Activated gamma-delta T cell (primary cell): ENCODE measurements at regions not wholly inside any gene's neighbourhood (a gene's known extent, or its start where the extent isn't known, plus 50 kb on each side); places are given as distances from the start of the nearest gene placed in this dataset.
"Not testable (repeated sequence)": the region's sequence is repeated elsewhere in the genome, so short reads cannot be mapped to it uniquely, and the experiment has no call there.

Source experiments
- DNase-seq: peaks from one replicate; lab custom pipeline; 2025; lab: John Stamatoyannopoulos, UW

- DNase-seq, result no peak
Observed at GRCh38 chr16:26863931-26864330, 202.8 kb upstream of the C16orf82 start.

- DNase-seq, result not testable (repeated sequence)
Observed at GRCh38 chr16:26874318-26874717, 192.4 kb upstream of the C16orf82 start.

DNA sequence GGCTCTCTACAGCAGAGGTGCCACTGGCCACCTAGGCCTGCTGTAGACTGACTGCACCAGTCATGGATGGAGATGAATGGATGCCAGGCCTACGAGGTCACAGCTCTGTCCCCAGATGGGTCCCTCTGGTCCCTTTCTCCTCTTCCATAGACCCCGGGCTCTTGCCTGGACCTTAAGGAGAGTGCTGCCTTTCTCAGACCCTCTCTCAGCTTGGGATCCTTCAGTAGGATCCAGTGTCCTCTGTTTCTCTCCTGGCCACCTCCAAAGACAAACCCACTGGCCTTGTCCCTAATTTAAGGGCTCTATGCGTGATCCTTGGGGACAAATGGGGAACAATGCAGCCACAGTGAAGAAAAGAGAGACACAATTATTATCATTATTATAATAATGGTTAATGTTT is 189.3 kb upstream of the C16orf82 start:
- DNase-seq, result no peak

- no peak for DNase-seq
Observed at GRCh38 chr16:26885674-26886073, 181.1 kb upstream of the C16orf82 start.

DNA sequence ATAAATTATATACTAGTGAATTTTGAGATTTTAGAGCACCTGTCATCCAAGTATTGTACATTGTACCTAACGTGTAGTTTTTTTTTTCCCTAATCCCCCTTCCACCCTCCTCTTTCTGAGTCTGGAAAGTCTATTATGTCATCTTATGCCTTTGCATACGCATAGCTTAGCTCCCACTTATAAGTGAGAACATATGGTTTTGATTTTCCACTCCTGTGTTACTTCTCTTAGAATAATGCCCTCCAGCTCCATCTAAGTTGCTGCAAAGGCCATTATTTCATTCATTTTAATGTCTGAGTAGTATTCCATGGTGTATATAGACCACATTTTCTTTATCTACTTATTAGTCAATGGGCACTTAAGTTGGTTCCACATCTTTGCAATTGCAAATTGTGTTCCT is 177.0 kb upstream of the C16orf82 start:
- no peak for DNase-seq

GRCh38 chr16:26898200-26898599 is 168.5 kb upstream of the C16orf82 start:
- no peak for DNase-seq

GRCh38 chr16:26901196-26901861 is 165.4 kb upstream of the C16orf82 start:
- no peak for DNase-seq

DNA sequence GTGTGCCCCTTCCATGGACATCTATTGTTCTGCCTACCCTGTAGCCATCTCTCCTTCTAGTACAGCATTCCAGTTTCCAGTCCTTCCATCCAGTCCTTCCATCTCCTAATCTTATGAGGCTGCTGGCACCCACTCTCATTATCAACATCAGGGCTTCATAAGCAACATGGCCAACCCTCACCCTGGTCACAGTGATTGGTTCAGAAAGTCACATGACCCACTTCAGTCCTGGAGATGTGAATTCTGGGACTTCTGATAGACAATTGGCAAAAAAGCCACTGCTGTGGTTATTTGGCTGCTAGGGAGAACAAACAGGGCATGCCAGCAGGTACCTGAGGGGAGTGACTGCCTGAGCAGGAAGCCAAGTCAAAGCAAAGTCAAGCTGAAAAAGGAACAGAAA is 164.7 kb upstream of the C16orf82 start:
- DNase-seq, result no peak

- DNase-seq, result no peak
Observed at GRCh38 chr16:26905336-26905735, 161.4 kb upstream of the C16orf82 start.

GRCh38 chr16:26909623-26910022 is 157.1 kb upstream of the C16orf82 start:
- DNase-seq, result no peak

GRCh38 chr16:26911436-26911835 is 155.3 kb upstream of the C16orf82 start:
- no peak for DNase-seq

- DNase-seq, result no peak
Observed at GRCh38 chr16:26913851-26914250, 152.9 kb upstream of the C16orf82 start.

DNA sequence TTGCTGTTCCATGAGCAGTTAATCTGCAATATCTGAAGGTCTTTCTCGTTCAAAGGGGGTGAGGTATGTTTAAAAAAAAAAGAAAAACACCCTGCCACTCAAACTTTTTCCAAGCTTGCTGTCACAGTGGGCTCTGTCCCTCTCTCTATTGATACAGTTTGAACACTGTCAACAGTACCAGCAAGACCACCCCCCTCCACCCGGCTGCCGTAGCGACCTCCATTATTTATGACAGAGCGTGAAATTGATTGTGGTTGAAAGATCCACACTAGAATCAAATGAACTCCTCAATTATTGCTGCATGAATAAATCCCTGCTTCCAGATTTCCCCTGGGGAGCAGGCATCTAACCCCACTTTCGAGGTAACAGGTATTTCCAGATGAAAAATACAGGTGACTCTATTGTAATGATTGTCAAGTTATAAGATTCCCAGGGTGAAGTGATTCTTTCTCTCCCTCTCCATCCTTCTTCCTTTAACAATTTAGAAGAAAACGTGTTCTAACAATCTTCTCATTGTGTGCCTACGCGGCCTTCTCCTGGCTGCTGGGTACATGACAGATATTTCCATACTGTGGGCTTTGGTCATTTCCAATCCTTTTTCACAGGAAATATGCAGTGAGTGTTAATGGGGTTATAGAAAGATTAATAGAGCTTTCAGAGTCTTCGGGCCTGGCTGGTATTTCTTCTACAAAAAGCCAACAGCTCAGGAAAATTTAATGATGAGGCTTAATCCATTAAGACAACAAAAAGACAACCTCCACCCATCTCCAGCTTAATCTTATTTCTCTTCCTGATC is 135.7 kb upstream of the C16orf82 start:
- no peak for DNase-seq

GRCh38 chr16:26950636-26951035 is 116.1 kb upstream of the C16orf82 start:
- no peak for DNase-seq

DNA sequence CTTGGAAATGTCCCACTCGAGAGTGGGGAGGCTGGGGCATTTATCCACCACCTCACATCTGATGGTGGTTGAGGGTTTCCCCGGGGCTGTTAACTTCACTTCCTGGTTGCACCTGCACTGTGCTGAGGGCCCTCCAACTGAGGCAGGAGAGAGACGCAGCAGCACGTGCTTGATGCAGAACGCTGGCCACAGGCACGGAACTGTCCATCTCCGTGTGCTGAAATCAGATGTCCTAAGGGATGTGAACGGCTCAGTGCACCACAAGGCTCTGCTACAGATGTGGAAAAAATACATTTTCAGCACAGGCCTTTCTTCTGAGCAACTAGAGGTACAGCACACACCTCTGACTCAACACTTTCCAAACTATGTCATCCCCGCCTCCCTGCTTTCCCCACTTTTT is 114.8 kb upstream of the C16orf82 start:
- DNase-seq, result no peak

DNA sequence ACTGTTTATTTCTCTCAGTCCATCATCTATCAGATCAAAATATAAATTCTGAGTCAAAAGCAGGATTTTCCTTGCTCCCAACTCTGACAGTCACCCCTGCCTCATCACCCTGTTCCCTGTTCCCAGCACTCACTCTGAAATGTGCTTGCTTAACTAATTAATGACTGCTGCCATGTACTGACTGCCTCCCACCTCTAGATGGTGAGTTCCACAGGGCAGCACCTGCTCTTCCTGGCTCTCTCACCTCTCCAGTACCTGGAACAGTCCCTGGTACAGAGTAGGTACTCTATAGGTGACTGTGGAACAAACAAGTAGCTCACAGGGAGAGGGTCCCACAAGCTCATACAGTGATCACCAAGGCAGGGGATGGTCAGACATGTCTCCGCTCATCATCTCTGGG is 114.3 kb upstream of the C16orf82 start:
- DNase-seq, result no peak

GRCh38 chr16:26957283-26957859 is 109.4 kb upstream of the C16orf82 start:
- DNase-seq, result no peak

DNA sequence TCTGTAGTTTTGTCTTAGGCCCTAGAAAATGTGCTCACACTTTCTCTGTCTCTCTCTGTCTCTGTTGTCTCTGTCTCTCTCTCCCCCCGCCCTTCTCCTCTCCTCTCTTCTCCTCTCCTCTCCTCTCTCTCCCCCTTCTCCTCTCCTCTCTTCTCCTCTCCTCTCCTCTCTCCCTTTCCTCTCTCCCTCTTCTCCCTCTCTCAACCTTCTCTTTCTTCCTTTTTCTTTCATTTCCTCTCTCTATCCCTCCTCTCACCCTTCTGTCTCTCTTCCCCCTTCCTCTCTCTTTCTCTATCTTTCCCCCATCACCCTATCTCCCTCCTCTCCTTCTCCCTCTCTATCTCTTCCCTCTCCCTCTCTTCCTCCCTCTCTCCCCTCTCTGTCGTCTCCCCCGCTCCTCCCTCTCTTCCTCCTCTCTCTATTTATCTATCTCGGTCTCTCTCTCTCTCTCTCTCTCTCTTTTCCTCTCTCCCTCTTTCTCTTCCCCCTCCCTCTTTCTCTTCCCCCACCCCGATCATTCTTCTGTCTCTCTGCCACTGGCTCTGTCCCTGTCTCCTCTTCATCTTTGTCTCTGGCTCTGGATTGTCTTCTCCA is 107.2 kb upstream of the C16orf82 start:
- no peak for DNase-seq

DNA sequence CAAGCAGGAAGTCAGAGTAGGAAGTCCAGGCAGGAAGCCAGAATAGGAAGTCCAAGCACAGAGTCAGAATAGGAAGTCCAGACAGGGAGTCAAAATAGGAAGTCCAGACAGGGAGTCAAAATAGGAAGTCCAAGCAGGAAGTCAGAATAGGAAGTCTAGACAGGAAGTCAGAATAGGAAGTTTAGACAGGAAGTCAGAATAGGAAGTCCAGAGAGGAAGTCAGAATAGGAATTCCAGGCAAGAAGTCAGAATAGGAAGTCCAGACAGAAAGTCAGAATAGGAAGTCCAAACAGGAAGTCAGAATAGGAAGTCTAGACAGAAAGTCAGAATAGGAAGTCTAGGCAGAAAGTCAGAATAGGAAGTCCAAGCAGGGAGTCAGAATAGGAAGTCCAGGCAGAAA is 105.3 kb upstream of the C16orf82 start:
- DNase-seq, result no peak

DNA sequence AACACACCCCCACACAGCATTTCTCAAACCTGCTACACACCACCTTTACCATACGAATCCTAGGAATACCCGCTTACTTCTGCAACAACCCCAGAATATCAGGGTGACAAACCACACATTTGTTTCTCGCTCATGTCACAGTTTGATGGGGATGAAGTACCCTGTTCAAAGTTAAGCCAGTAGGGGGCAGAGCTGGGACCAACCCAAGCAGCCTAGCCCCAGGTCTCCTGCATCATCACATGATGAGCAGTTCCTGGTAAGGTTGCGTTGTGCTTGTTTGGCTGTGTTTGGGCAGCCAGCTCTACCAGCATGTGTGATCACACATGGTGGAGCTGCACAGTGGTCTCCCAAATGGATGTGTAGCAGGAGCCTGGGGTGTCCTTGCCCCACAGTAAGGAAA is 103.6 kb upstream of the C16orf82 start:
- no peak for DNase-seq

- DNase-seq, result no peak
Observed at GRCh38 chr16:26969589-26970231, 97.0 kb upstream of the C16orf82 start.

DNA sequence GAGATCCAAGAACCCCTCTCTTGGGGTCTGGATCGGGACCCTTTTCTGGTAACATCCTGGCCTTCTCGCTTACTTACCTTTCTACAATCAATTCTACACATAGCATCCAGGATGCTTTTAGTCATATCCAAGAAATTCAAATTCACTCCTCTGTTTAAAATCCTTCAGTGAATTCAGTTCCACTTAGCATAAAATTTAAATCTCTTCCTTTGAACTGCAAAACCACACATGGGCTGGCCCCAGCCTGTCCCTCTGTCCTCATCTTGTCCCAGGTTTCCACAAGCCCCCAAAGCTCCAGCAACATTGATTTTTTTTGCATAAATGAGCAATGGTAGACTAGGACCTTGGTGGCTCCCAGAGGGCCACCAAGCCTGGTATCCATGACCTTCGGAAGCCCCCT is 96.4 kb upstream of the C16orf82 start:
- no peak for DNase-seq
